ENCODE measurements at regions not wholly inside any gene's neighbourhood (a gene's known extent, or its start where the extent isn't known, plus 50 kb on each side); places are given as distances from the start of the nearest gene placed in this dataset.

GRCh38 chr12:92556141-92556540, 146.6 kb upstream of the PLEKHG7 start:
- DNase-seq = no peak
- Mint-ChIP-seq H3K27ac (no peak overlapping the region), H3K4me1 (ENCODE audit: low read depth) (peaks cover 17% of the 10 kb centered on the region), H3K9me3 (no peaks in the 10 kb centered on the region), H3K36me3 (ENCODE audit: low read depth) (no peaks in the 10 kb centered on the region), H3K27me3 (ENCODE audit: insufficient read depth) (no peaks in the 10 kb centered on the region; the same call in 1 of the 2 replicates), H3K4me3 (no peak overlapping the region)
- no peak for TF ChIP-seq CTCF (IDR thresholded peaks at IDR 0.05)

GRCh38 chr12:92554158-92555073, 148.4 kb upstream of the PLEKHG7 start:
- H3K36me3 Mint-ChIP-seq (ENCODE audit: low read depth) = no peaks in the 10 kb centered on the region
- DNase-seq = no peak

GRCh38 chr12:92553389-92553788, 149.4 kb upstream of the PLEKHG7 start:
- H3K27me3 Mint-ChIP-seq (ENCODE audit: insufficient read depth) = no peaks in the 10 kb centered on the region
- no peaks in the 10 kb centered on the region for H3K9me3 Mint-ChIP-seq
- no peak overlapping the region for H3K27ac Mint-ChIP-seq
- no peaks in the 10 kb centered on the region for H3K36me3 Mint-ChIP-seq (ENCODE audit: low read depth)
- no peak overlapping the region for H3K4me3 Mint-ChIP-seq
- no peak for DNase-seq
- TF ChIP-seq CTCF (IDR thresholded peaks at IDR 0.05) = no peak
- peaks cover 4% of the 10 kb centered on the region for H3K4me1 Mint-ChIP-seq (ENCODE audit: low read depth)

More at GRCh38 chr12:92554158-92555073, 148.4 kb upstream of the PLEKHG7 start:
- H3K9me3 Mint-ChIP-seq = no peaks in the 10 kb centered on the region
- no peaks in the 10 kb centered on the region for H3K27me3 Mint-ChIP-seq (ENCODE audit: insufficient read depth)
- H3K27ac Mint-ChIP-seq = no peak overlapping the region
- peaks cover 13% of the 10 kb centered on the region for H3K4me1 Mint-ChIP-seq (ENCODE audit: low read depth)
- H3K4me3 Mint-ChIP-seq = no peak overlapping the region
- TF ChIP-seq CTCF (IDR thresholded peaks at IDR 0.05) = no peak

GRCh38 chr12:92552412-92553108, 150.2 kb upstream of the PLEKHG7 start:
- no peak overlapping the region for H3K4me3 Mint-ChIP-seq
- H3K36me3 Mint-ChIP-seq (ENCODE audit: low read depth) = no peaks in the 10 kb centered on the region
- no peaks in the 10 kb centered on the region for H3K27me3 Mint-ChIP-seq (ENCODE audit: insufficient read depth)
- no peaks in the 10 kb centered on the region for H3K9me3 Mint-ChIP-seq
- H3K4me1 Mint-ChIP-seq (ENCODE audit: low read depth) = no peaks in the 10 kb centered on the region
- DNase-seq = no peak
- no peak overlapping the region for H3K27ac Mint-ChIP-seq
- TF ChIP-seq CTCF (IDR thresholded peaks at IDR 0.05) = no peak

- H3K4me1 Mint-ChIP-seq (ENCODE audit: low read depth) = no peaks in the 10 kb centered on the region
- no peaks in the 10 kb centered on the region for H3K9me3 Mint-ChIP-seq
- H3K27ac Mint-ChIP-seq = no peak overlapping the region
- no peak overlapping the region for H3K4me3 Mint-ChIP-seq
- TF ChIP-seq CTCF (IDR thresholded peaks at IDR 0.05) = no peak
- no peaks in the 10 kb centered on the region for H3K36me3 Mint-ChIP-seq (ENCODE audit: low read depth)
- H3K27me3 Mint-ChIP-seq (ENCODE audit: insufficient read depth) = no peaks in the 10 kb centered on the region
- peak; percentile 53 for DNase-seq
Observed at GRCh38 chr12:92551853-92552397, 150.9 kb upstream of the PLEKHG7 start.

Data from HFFc6 (cell line).